GM18519 (cell line): ENCODE measurements at regions not wholly inside any gene's neighbourhood (a gene's known extent, or its start where the extent isn't known, plus 50 kb on each side); places are given as distances from the start of the nearest gene placed in this dataset.
A peak's percentile ranks its signal among the peaks of the same experiment; 100 is the strongest.
"Not testable (repeated sequence)": the region's sequence is repeated elsewhere in the genome, so short reads cannot be mapped to it uniquely, and the experiment has no call there.

Source experiments
- ATAC-seq: cut with Tn5 transposase; IDR thresholded peaks from one replicate; pipeline ENCODE4 v1.9.1; 2021; ENCODE audit warnings: mild to moderate bottlenecking, moderate library complexity; ENCODE audit not compliant: unreplicated experiment, low FRiP score

GRCh38 chr6:28785962-28786679 is 137.7 kb downstream of the TRIM27 start:
- ATAC-seq = no peak

GRCh38 chr6:28789553-28790083 is 134.2 kb downstream of the TRIM27 start:
- no peak for ATAC-seq

GRCh38 chr6:28791002-28791383 is 132.8 kb downstream of the TRIM27 start:
- ATAC-seq = no peak

GRCh38 chr6:28794175-28795002 is 129.4 kb downstream of the TRIM27 start:
- ATAC-seq = no peak

- not testable (repeated sequence) for ATAC-seq
Measured at GRCh38 chr6:28800647-28801046, 123.1 kb downstream of the TRIM27 start.

- peak; percentile 64 for ATAC-seq
Measured at GRCh38 chr6:28802417-28803336, 121.1 kb downstream of the TRIM27 start.

GRCh38 chr6:28803337-28803709 is 120.5 kb downstream of the TRIM27 start:
- ATAC-seq = no peak

- ATAC-seq = no peak
Measured at GRCh38 chr6:28807682-28808280, 116.0 kb downstream of the TRIM27 start.

- ATAC-seq = no peak
Measured at GRCh38 chr6:28808383-28808782, 115.4 kb downstream of the TRIM27 start.

- ATAC-seq = no peak
Measured at GRCh38 chr6:28809947-28810658, 113.7 kb downstream of the TRIM27 start.

- ATAC-seq = no peak
Measured at GRCh38 chr6:28810659-28811053, 113.1 kb downstream of the TRIM27 start.

- no peak for ATAC-seq
Measured at GRCh38 chr6:28811873-28812272, 111.9 kb downstream of the TRIM27 start.

GRCh38 chr6:28812778-28813569 is 110.8 kb downstream of the TRIM27 start:
- no peak for ATAC-seq

- ATAC-seq = no peak
Measured at GRCh38 chr6:28814032-28814976, 109.5 kb downstream of the TRIM27 start.

- no peak for ATAC-seq
Measured at GRCh38 chr6:28816339-28816908, 107.4 kb downstream of the TRIM27 start.

- peak; percentile 51 for ATAC-seq
Measured at GRCh38 chr6:28816909-28817807, 106.6 kb downstream of the TRIM27 start.
